ENCODE measurements at regions not wholly inside any gene's neighbourhood (a gene's known extent, or its start where the extent isn't known, plus 50 kb on each side); places are given as distances from the start of the nearest gene placed in this dataset.

GRCh38 chr5:161150441-161150988, 298.5 kb upstream of the ATP10B start:
- no peak for TF ChIP-seq POLR2AphosphoS5 (IDR thresholded peaks at IDR 0.05)
- TF ChIP-seq CTCF (IDR thresholded peaks at IDR 0.05 in 8 of 11, conservative IDR thresholded peaks at IDR 0.05 in 3 of 11), result no peak

Data from spleen (tissue), 7 donors.